ENCODE measurements at regions not wholly inside any gene's neighbourhood (a gene's known extent, or its start where the extent isn't known, plus 50 kb on each side); places are given as distances from the start of the nearest gene placed in this dataset.

DNA sequence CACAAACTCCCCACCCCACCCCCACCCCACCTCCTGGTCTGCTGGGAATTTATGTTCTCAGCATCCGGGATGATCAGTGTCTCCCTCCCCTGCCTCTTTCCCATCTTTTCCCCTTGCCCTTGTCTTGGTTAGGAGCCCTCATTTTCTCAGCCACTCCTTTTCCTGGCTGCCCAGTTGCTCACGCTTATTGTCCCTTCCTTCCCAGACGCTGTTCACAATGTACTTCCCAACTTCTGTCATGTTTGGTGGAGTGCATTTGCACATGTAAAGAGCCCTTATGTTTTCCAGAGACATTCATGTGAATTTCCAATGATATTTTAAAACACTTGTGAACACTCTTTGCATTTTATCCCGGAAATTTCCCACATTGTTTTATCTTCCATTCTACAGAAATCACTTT lies 192.1 kb downstream of the RHOU start:
- no peak overlapping the region for H3K4me3 ChIP-seq (ENCODE audit: low read depth, low read length)
- TF ChIP-seq, protein P1, sequence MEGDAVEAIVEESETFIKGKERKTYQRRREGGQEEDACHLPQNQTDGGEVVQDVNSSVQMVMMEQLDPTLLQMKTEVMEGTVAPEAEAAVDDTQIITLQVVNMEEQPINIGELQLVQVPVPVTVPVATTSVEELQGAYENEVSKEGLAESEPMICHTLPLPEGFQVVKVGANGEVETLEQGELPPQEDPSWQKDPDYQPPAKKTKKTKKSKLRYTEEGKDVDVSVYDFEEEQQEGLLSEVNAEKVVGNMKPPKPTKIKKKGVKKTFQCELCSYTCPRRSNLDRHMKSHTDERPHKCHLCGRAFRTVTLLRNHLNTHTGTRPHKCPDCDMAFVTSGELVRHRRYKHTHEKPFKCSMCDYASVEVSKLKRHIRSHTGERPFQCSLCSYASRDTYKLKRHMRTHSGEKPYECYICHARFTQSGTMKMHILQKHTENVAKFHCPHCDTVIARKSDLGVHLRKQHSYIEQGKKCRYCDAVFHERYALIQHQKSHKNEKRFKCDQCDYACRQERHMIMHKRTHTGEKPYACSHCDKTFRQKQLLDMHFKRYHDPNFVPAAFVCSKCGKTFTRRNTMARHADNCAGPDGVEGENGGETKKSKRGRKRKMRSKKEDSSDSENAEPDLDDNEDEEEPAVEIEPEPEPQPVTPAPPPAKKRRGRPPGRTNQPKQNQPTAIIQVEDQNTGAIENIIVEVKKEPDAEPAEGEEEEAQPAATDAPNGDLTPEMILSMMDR (conservative IDR thresholded peaks at IDR 0.05; ENCODE audit: low read depth, low read length), result no peak
- DNase-seq (ENCODE audit: low read depth), result no peak

DNA sequence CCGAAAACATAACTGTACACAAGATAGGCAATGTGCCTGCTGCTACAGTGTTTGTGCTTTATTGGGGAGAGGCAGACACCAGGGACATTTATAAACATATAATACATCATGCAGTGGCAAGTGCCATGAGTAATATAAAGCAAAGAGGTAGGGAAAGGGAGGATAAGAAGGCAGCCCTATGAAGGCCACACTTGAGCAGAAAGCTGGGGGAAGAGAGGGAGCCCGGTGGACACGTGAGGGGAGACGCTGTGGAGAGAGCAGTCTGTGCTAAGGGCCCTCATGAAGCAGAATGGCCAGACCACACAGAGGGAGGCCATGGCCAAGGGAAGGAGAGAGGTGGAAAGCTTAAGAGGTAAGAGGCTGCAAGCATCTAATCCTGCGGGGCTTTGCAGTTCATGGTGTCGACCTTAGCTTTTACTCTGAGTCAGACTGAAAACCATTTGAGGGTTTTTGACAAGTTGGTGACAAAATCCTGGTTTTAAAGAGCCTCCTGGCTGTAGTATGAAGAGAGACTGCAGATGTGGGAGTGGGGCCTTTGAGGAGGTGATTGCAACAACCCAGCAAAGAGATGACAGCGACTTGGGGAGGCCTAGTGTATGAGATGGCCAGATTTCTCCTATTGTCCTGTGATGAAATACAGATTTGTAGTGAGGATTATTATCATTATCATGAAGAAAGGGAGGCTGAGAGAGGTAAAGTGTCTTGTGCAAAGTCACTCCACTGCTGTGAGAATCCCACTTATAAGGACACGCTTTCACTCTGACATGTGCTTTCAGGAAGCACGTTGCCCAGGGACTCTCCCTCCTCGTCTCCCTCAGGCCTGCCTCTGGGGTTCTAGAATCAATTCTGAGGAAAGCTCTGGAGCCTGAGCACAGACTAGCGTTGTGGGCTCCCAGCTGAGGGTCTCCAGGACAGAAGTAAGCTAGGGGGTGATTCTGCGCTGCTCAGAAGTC lies 192.9 kb downstream of the RHOU start:
- no peak for DNase-seq (ENCODE audit: low read depth)
- TF ChIP-seq, protein P1 (conservative IDR thresholded peaks at IDR 0.05; ENCODE audit: low read depth, low read length), result no peak
- H3K4me3 ChIP-seq (ENCODE audit: low read depth, low read length), result no peak overlapping the region

DNA sequence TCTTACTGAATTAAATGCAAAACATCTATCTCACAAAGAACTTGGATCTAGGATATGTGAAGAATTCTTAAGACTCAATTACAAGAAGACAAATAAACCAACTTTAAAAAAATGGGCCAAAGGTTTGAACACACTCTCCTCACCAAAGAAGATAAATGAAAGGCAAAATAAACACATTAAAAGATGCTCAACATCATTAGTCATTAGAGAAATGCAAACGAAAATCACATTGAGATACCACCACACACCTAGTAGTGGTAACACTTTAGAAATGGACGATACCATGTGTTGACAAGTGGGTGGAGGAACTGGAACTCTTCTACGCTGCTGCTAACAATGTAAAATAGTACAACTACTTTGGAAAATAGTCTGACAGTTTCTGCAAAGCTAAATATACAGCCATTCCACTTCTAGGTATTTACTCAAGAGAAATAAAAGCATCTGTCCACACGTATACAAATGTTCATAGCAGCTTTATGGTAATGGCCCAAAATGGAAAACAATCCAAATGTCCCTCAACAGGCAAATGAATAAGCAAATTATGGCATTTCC lies 194.3 kb downstream of the RHOU start:
- TF ChIP-seq, protein P1 (conservative IDR thresholded peaks at IDR 0.05; ENCODE audit: low read depth, low read length), result no peak
- H3K4me3 ChIP-seq (ENCODE audit: low read depth, low read length), result no peak overlapping the region
- no peak for DNase-seq (ENCODE audit: low read depth)

DNA sequence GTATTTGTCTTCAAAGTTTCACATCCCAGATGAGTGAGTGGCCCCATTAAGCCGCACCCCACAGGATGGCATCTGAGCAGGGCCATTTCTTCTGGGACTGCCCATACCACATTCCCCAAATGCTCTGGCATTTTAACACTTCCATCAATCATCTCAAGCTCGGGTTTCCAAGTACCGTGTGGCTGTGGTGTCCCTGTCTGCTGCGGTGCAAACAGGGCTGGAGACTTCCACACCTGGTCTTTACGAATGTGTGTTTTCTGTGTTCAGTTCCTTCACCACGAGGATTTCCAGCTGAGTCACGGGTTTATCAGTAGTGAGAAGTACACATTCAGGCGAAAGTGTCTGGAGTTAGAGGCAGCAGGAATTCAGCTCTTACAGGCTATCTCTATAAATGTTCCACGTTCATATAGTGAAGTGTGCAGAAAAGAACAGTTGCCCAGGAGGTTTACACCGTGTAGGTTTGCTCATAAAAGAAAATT lies 195.2 kb downstream of the RHOU start:
- H3K4me3 ChIP-seq (ENCODE audit: low read depth, low read length), result no peak overlapping the region
- DNase-seq (ENCODE audit: low read depth), result no peak
- TF ChIP-seq, protein P1 (conservative IDR thresholded peaks at IDR 0.05; ENCODE audit: low read depth, low read length), result no peak

DNA sequence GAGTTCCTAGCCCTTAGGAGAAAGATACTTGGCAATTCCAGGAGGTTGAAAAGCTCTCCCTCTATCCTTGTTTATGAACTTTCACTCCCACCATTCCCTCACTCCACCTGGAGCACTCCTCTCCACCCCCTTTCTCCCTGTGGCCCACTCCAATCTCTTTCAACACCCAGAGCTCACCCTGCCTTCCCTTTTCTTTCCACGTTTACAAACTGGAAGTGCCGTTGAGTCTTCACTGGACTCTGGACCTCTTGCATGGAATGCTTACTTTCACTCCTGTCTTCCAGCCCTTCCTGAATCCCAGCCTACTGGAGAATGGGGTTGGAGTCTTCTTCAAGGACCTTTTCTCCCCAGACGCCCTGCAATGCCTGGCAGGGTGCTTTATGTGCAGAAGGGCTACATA lies 198.5 kb downstream of the RHOU start:
- no peak for DNase-seq (ENCODE audit: low read depth)
- TF ChIP-seq, protein P1 (conservative IDR thresholded peaks at IDR 0.05; ENCODE audit: low read depth, low read length), result no peak
- no peak overlapping the region for H3K4me3 ChIP-seq (ENCODE audit: low read depth, low read length)

DNA sequence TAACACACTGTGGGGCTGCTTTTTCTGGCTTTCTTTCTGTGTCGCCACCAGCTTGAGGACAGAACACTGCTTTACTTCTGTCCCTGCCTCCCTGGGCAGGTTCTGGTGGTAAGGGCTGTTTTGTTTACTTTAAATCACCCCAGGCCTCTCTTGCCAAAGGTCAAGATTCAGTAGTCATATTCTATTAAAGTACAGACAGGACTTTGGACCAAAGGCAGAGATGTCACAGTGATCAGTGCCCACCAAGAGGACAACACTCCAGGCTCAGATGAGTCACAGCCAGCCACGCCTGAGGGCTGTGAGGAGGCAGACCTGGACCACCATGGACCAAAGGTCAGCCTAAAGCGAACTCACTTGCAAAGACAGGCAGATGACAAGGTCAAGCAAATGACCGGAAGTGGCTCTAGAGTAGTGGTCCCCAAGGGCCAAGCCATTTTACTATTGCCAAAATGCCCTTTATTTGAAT lies 200.0 kb downstream of the RHOU start:
- no peak for DNase-seq (ENCODE audit: low read depth)
- no peak overlapping the region for H3K4me3 ChIP-seq (ENCODE audit: low read depth, low read length)
- TF ChIP-seq, protein P1 (conservative IDR thresholded peaks at IDR 0.05; ENCODE audit: low read depth, low read length), result no peak
